ENCODE measurements at regions not wholly inside any gene's neighbourhood (a gene's known extent, or its start where the extent isn't known, plus 50 kb on each side); places are given as distances from the start of the nearest gene placed in this dataset.

- TF ChIP-seq CTCF (IDR thresholded peaks at IDR 0.05) (no peak), POLR2A (IDR thresholded peaks at IDR 0.05) (no peak), POLR2AphosphoS5 (IDR thresholded peaks at IDR 0.05; ENCODE audit: insufficient read depth in 1 of 2, low read depth in 1 of 2) (no peak)
These were observed 191.8 kb upstream of the SUCLG2 start for GRCh38 chr3:67846166-67846565.

Data from vagina (tissue), 2 donors.